GM23338 (cell line): ENCODE measurements at regions not wholly inside any gene's neighbourhood (a gene's known extent, or its start where the extent isn't known, plus 50 kb on each side); places are given as distances from the start of the nearest gene placed in this dataset. TPM values are rescaled to one million over a fixed set of nuclear protein-coding genes. Genes with fewer than 3 reads are reported as not detected.

ENCODE experiments used
- small RNA-seq: library from RNA; depleted of rRNA; stranded (forward); fragments of <200 nt; gene quantifications from one replicate; pipeline ENCODE3, GENCODE V24; 2014; ENCODE audit warnings: low replicate concordance

Small RNA genes in the stretch of these regions (small RNA-seq; reads per million reads assigned to genes)
- gene RNU6-381P: not detected
